Tibial nerve (tissue), 4 donors: ENCODE measurements at regions not wholly inside any gene's neighbourhood (a gene's known extent, or its start where the extent isn't known, plus 50 kb on each side); places are given as distances from the start of the nearest gene placed in this dataset.

Experiments used
- DNase-seq, 2 donors: peaks; one replicate each; pipeline ENCODE4 v3.0.0-alpha.2; 2019; ENCODE audit warnings: low spot score in 2 of 2
- H3K27ac ChIP-seq, 4 donors: fragments of 200-600 bp; sonication (generic) in 3 of 4; one replicate each; pipeline ENCODE4 v1.5.1; 2017 to 2019; ENCODE audit warnings: mild to moderate bottlenecking in 1 of 4
- H3K27me3 ChIP-seq, 2 donors: fragments of 200-600 bp; sonication (generic) in 1 of 2; one replicate each; pipeline versions ENCODE4 v1.5.1 to v1.6.0; 2017 to 2019
- H3K36me3 ChIP-seq, 3 donors: fragments of 200-600 bp; sonication (generic); one replicate each; pipeline ENCODE4 v1.5.1; 2018 to 2019
- H3K4me1 ChIP-seq, 4 donors: fragments of 200-600 bp; sonication (generic) in 3 of 4; one replicate each; pipeline ENCODE4 v1.5.1; 2017 to 2019
- H3K4me3 ChIP-seq, 4 donors: fragments of 200-600 bp; sonication (generic) in 3 of 4; one replicate each; pipeline ENCODE4 v1.5.1; 2017 to 2019; ENCODE audit warnings: mild to moderate bottlenecking in 1 of 4, moderate library complexity in 1 of 4
- H3K9me3 ChIP-seq, 4 donors: fragments of 200-600 bp; sonication (generic) in 3 of 4; one replicate each; pipeline ENCODE4 v1.5.1; 2017 to 2019
- EP300 ChIP-seq, 2 donors: sonication (generic); formaldehyde crosslinking; IDR thresholded peaks; one replicate each; pipeline ENCODE4 v1.6.1; 2017; ENCODE audit warnings: antibody characterized with exemption in 2 of 2, mild to moderate bottlenecking in 1 of 2
- POLR2A ChIP-seq, 2 donors: fragments of 450-650 bp; IDR thresholded peaks; one replicate each; pipeline ENCODE4 v1.6.1; 2017; ENCODE audit warnings: antibody characterized with exemption in 2 of 2, mild to moderate bottlenecking in 2 of 2, moderate library complexity in 2 of 2
- WGBS, 2 donors: methylation state at CpG; one replicate each; pipeline ENCODE4 v1.1.5; 2018; 5-methylcytosine and 5-hydroxymethylcytosine counted together
- TF ChIP-seq, protein P1 (sequence below), 5 experiments: fragments of 200-600 bp in 3 of 5; fragments of 450-650 bp in 2 of 5; sonication (generic) in 3 of 5; IDR thresholded peaks; one replicate each; pipeline ENCODE4 v1.5.1; 2016 to 2019; ENCODE audit warnings: antibody characterized with exemption in 5 of 5, mild to moderate bottlenecking in 3 of 5, moderate library complexity in 2 of 5

DNA sequence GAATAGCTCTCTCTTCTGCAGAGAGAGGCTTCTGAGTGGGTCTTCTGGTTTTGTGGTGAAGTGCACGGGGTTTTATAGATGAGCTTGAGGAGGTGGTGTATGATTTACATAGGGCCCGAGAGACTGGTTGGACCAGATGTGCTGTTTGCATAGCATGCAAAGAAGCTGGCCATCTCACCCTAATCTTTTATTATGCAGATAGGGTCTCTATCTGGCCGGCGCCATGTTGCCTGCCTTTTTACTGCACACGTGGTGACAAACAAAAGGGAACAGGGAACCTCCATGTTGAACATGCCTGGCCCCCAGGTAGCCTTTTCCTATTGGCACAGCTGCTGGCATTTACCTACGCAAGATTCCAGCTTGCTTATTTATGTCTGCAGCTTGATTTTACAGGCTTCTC, 473.3 kb upstream of the FAM47C start:
- Histone ChIP-seq H3K36me3 (no peaks in the 10 kb centered on the region), H3K9me3 (no peaks in the 10 kb centered on the region), H3K27ac (no peak overlapping the region), H3K4me1 (no peaks in the 10 kb centered on the region), H3K4me3 (no peak overlapping the region), H3K27me3 (no peaks in the 10 kb centered on the region)
- no peak for TF ChIP-seq EP300 (IDR thresholded peaks at IDR 0.05)
- no peak for TF ChIP-seq POLR2A (IDR thresholded peaks at IDR 0.05)
- TF ChIP-seq, protein P1, sequence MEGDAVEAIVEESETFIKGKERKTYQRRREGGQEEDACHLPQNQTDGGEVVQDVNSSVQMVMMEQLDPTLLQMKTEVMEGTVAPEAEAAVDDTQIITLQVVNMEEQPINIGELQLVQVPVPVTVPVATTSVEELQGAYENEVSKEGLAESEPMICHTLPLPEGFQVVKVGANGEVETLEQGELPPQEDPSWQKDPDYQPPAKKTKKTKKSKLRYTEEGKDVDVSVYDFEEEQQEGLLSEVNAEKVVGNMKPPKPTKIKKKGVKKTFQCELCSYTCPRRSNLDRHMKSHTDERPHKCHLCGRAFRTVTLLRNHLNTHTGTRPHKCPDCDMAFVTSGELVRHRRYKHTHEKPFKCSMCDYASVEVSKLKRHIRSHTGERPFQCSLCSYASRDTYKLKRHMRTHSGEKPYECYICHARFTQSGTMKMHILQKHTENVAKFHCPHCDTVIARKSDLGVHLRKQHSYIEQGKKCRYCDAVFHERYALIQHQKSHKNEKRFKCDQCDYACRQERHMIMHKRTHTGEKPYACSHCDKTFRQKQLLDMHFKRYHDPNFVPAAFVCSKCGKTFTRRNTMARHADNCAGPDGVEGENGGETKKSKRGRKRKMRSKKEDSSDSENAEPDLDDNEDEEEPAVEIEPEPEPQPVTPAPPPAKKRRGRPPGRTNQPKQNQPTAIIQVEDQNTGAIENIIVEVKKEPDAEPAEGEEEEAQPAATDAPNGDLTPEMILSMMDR (IDR thresholded peaks at IDR 0.05), result no peak
- DNase-seq, result no peak
- WGBS, 2 donors, result 71 to 85% methylated on average over 6 of the region's 6 CpGs

DNA sequence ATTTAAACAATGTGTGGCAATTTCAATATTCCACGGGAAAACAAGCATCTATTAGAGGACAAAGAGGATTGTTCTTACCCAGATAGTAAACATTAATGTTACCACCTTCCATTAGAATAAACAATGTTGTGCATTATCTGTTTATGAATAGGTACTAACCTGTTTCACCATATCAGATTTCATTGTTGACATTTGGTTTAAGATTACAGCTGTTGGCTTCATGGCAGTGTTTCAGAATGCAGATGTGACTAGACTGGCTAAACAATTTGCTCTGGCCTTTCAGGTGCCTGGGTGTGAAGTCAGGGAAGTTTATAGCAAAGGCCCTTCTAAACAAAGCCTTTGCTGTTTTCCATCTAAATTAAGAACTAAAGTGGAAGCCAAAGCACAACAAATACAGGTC, 464.7 kb upstream of the FAM47C start:
- WGBS, 2 donors, result 23 to 24% methylated on average over 1 of the region's 1 CpG
- no peak overlapping the region for H3K4me3 ChIP-seq

DNA sequence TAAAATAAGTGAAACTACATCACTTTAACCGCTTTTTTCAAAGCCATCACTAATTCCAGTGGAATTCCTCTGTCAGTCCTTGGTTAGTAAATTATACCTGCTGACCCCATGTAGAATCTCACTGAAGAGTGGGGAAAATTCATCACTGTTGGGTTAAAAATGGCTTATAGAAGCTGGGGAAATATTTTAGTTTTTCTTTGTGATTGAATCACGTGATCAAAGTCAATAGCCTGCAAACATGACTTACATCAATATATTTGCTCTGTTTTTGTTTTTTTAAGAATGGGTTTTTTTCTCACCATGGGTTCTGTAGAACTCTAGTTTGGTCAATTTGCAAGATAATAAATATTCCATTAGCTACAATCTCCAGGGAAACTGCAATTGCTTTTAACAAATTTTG, 445.2 kb upstream of the FAM47C start:
- H3K27ac ChIP-seq, result no peak overlapping the region
- no peaks in the 10 kb centered on the region for H3K27me3 ChIP-seq
- WGBS, 2 donors, result 62 to 75% methylated on average over 2 of the region's 2 CpGs
- H3K4me3 ChIP-seq, result no peak overlapping the region
- no peaks in the 10 kb centered on the region for H3K4me1 ChIP-seq
- no peaks in the 10 kb centered on the region for H3K36me3 ChIP-seq
- DNase-seq, result no peak
- no peak for TF ChIP-seq POLR2A (IDR thresholded peaks at IDR 0.05)
- TF ChIP-seq, protein P1 (IDR thresholded peaks at IDR 0.05), result no peak
- TF ChIP-seq EP300 (IDR thresholded peaks at IDR 0.05), result no peak
- no peaks in the 10 kb centered on the region for H3K9me3 ChIP-seq

More for the DNA sequence above, 464.7 kb upstream of the FAM47C start:
- no peaks in the 10 kb centered on the region for H3K36me3 ChIP-seq
- DNase-seq, result no peak
- H3K27me3 ChIP-seq, result no peaks in the 10 kb centered on the region
- no peak overlapping the region for H3K27ac ChIP-seq
- no peak for TF ChIP-seq POLR2A (IDR thresholded peaks at IDR 0.05)
- TF ChIP-seq EP300 (IDR thresholded peaks at IDR 0.05), result no peak
- TF ChIP-seq, protein P1 (IDR thresholded peaks at IDR 0.05), result no peak
- H3K9me3 ChIP-seq, result no peaks in the 10 kb centered on the region
- no peaks in the 10 kb centered on the region for H3K4me1 ChIP-seq

DNA sequence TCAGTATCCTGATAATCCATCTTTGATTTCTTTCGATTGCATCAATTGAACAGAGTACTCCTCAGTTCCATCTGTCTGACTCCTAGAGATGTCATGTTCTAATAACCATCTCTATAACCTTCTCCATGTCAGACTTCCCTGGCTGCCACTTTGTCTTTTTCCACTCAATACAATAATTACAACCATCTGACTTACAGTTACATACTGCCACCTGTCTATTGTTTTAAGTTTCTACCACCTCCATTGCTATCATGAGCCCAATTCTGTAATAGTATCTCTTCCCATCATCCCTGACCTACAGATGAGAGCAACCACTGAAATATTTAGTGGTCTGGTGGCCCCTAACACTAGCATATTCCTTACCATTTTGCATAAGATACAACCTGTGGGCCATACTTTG, 439.2 kb upstream of the FAM47C start:
- H3K4me3 ChIP-seq, result no peak overlapping the region
- H3K9me3 ChIP-seq, result no peaks in the 10 kb centered on the region
- DNase-seq, result no peak
- no peak overlapping the region for H3K27ac ChIP-seq
- H3K27me3 ChIP-seq, result no peaks in the 10 kb centered on the region
- no peaks in the 10 kb centered on the region for H3K4me1 ChIP-seq
- no peak for TF ChIP-seq POLR2A (IDR thresholded peaks at IDR 0.05)
- TF ChIP-seq, protein P1 (IDR thresholded peaks at IDR 0.05), result no peak
- TF ChIP-seq EP300 (IDR thresholded peaks at IDR 0.05), result no peak
- H3K36me3 ChIP-seq, result no peaks in the 10 kb centered on the region
- WGBS, 2 donors, result 88 to 89% methylated on average over 1 of the region's 1 CpG

DNA sequence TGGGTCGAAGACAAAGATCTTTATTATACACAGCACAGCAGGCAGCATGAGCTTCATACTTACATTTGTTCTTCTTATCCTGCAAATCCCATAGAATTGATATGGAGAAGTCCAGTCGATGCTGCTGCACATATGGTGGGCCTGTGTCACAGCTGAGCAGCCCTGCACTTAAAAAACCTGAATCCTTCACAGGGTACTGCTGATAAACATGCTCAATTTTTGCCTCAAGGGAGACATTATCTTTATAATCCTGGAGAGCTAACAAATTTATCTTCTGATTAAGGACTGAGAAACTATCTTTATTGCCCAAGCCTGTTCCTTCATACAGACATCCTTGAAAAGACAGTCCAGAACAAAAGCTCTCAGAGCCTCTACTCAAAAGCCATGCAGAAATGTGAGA, 434.4 kb upstream of the FAM47C start:
- WGBS, 2 donors, result 24 to 55% methylated on average over 1 to 2 of the region's 2 CpGs
- TF ChIP-seq, protein P1 (IDR thresholded peaks at IDR 0.05), result no peak
- TF ChIP-seq POLR2A (IDR thresholded peaks at IDR 0.05) (no peak), EP300 (IDR thresholded peaks at IDR 0.05) (no peak)

More for the DNA sequence above, 434.4 kb upstream of the FAM47C start:
- DNase-seq, result no peak
- no peaks in the 10 kb centered on the region for H3K36me3 ChIP-seq
- H3K27me3 ChIP-seq, result no peaks in the 10 kb centered on the region
- H3K9me3 ChIP-seq, result no peaks in the 10 kb centered on the region
- no peak overlapping the region for H3K4me3 ChIP-seq
- H3K27ac ChIP-seq, result no peak overlapping the region
- H3K4me1 ChIP-seq, result no peaks in the 10 kb centered on the region
